B cell (primary cell): ENCODE measurements at regions not wholly inside any gene's neighbourhood (a gene's known extent, or its start where the extent isn't known, plus 50 kb on each side); places are given as distances from the start of the nearest gene placed in this dataset.

Experiments used
- ATAC-seq: fragments of 200-7000 bp; cut with Tn5 transposase; one replicate; pipeline ENCODE4 v1.10.0; 2021; ENCODE audit warnings: low read depth, mild to moderate bottlenecking, moderate number of reproducible peaks, moderate library complexity
- CTCF ChIA-PET: fragments of 350-600 bp; sonication (Branson Sonifier 250); formaldehyde crosslinking; loops from one replicate; lab custom pipeline; 2021; ENCODE audit warnings: antibody characterized with exemption, inconsistent platforms; lab: Charles Lee
- POLR2A ChIA-PET: fragments of 350-600 bp; sonication (Branson Sonifier 250); formaldehyde crosslinking; loops from one replicate; lab custom pipeline; 2021; ENCODE audit warnings: antibody characterized with exemption; lab: Charles Lee
- DNase-seq: peaks from one replicate; pipeline ENCODE4 v3.0.0; 2013
- H2AFZ ChIP-seq: 2 replicates; pipeline ENCODE4 v1.6.1; 2012; ENCODE audit warnings: mild to moderate bottlenecking, low read depth, low read length; ENCODE audit not compliant: insufficient read depth, poor library complexity, severe bottlenecking
- H3K27ac ChIP-seq, 2 donors: 1 replicate in 1 of 2; 2 replicates in 1 of 2; pipeline ENCODE4 v1.5.1; 2012 to 2013; ENCODE audit warnings: low read length in 2 of 2, mild to moderate bottlenecking in 2 of 2, moderate library complexity in 1 of 2
- H3K27me3 ChIP-seq, 4 experiments: fragments of 200-600 bp in 1 of 4; sonication (generic) in 1 of 4; replicated peaks in 1 of 4; 1 replicate in 2 of 4; 2 replicates in 2 of 4; pipeline versions ENCODE4 v1.6.1 to v1.7.0; 2013 to 2016; ENCODE audit warnings: low read length in 3 of 4, mild to moderate bottlenecking in 2 of 4, mixed read lengths in 1 of 4, moderate library complexity in 1 of 4; ENCODE audit not compliant: insufficient read depth in 4 of 4, control insufficient read depth in 3 of 4; ENCODE audit errors: control extremely low read depth in 1 of 4
- H3K36me3 ChIP-seq, 2 experiments: replicated peaks in 1 of 2; 1 replicate in 1 of 2; 2 replicates in 1 of 2; pipeline versions ENCODE4 v1.6.1 to v1.7.1; 2013; ENCODE audit warnings: low read length in 1 of 2; ENCODE audit not compliant: insufficient read depth in 2 of 2, control insufficient read depth in 1 of 2; ENCODE audit errors: control extremely low read depth in 1 of 2, extremely low read depth in 1 of 2
- H3K4me1 ChIP-seq, 2 donors: fragments of 200-600 bp in 1 of 2; sonication (generic) in 1 of 2; 1 replicate in 1 of 2; 2 replicates in 1 of 2; pipeline versions ENCODE4 v1.5.1 to v1.6.1; 2013 to 2017; ENCODE audit warnings: low read length in 2 of 2; ENCODE audit not compliant: control insufficient read depth in 2 of 2, insufficient read depth in 2 of 2
- H3K4me2 ChIP-seq: replicated peaks from 2 replicates; pipeline ENCODE3; 2012; ENCODE audit warnings: mild to moderate bottlenecking, low read depth, low read length; ENCODE audit not compliant: poor library complexity, severe bottlenecking
- H3K4me3 ChIP-seq, 5 experiments: fragments of 200-600 bp in 1 of 5; sonication (generic) in 1 of 5; 1 replicate in 3 of 5; 2 replicates in 2 of 5; pipeline versions ENCODE4 v1.5.1 to v1.7.0; 2011 to 2016; ENCODE audit warnings: low read length in 4 of 5, mild to moderate bottlenecking in 4 of 5, low read depth in 2 of 5, control low read depth in 1 of 5, moderate library complexity in 1 of 5; ENCODE audit not compliant: insufficient read depth in 1 of 5; ENCODE audit errors: control extremely low read depth in 1 of 5, extremely low read depth in 1 of 5
- H3K79me2 ChIP-seq: fragments of 200-600 bp; sonication (generic); one replicate; pipeline ENCODE4 v1.6.0; 2016; ENCODE audit warnings: low read length; ENCODE audit not compliant: control insufficient read depth, insufficient read depth
- H3K9ac ChIP-seq: fragments of 200-600 bp; sonication (generic); 2 replicates; pipeline ENCODE4 v1.6.1; 2017; ENCODE audit warnings: mild to moderate bottlenecking, low read length, moderate library complexity
- H3K9me3 ChIP-seq, 3 donors: one replicate each; pipeline versions ENCODE4 v1.6.1 to v1.7.1; 2013; ENCODE audit warnings: low read length in 2 of 3; ENCODE audit not compliant: control insufficient read depth in 2 of 3, insufficient read depth in 1 of 3; ENCODE audit errors: control extremely low read depth in 1 of 3
- H4K20me1 ChIP-seq: 2 replicates; pipeline ENCODE4 v1.6.0; 2012; ENCODE audit warnings: mild to moderate bottlenecking, low read length; ENCODE audit not compliant: insufficient read depth, control insufficient read depth, poor library complexity, severe bottlenecking
- H3K27ac Mint-ChIP-seq: one replicate; pipeline ENCODE4 v1.8.0; 2021; ENCODE audit warnings: mixed read lengths
- H3K27me3 Mint-ChIP-seq: one replicate; pipeline ENCODE4 v1.8.0; 2021; ENCODE audit warnings: mixed read lengths
- H3K4me1 Mint-ChIP-seq: one replicate; pipeline ENCODE4 v1.8.0; 2021; ENCODE audit warnings: mixed read lengths
- H3K4me3 Mint-ChIP-seq: one replicate; pipeline ENCODE4 v1.8.0; 2021; ENCODE audit warnings: mixed read lengths
- H3K9me3 Mint-ChIP-seq: one replicate; pipeline ENCODE4 v1.8.0; 2022; ENCODE audit warnings: mixed read lengths; ENCODE audit not compliant: insufficient read depth
- CTCF ChIP-seq: fragments of 200-600 bp; IDR thresholded peaks from one replicate; pipeline ENCODE4 v1.8.0; 2022; ENCODE audit warnings: antibody characterized with exemption, mild to moderate bottlenecking
- EZH2 ChIP-seq: IDR thresholded peaks from 2 replicates; pipeline ENCODE4 v1.6.1; 2012; ENCODE audit warnings: borderline replicate concordance, low read depth, mild to moderate bottlenecking, moderate library complexity, low read length; ENCODE audit not compliant: insufficient read depth, poor library complexity, severe bottlenecking
- WGBS: methylation state at CpG from one replicate; pipeline ENCODE4 v1.1.5; 2013; ENCODE audit warnings: missing lambda C conversion rate; ENCODE audit not compliant: insufficient coverage; 5-methylcytosine and 5-hydroxymethylcytosine counted together
- intact Hi-C: fragments of 100-400 bp; cut with micrococcal nuclease; formaldehyde crosslinking; loops from one replicate; pipeline ENCODE4 v1.10.0; 2022

- Histone ChIP-seq H2AFZ (no peak overlapping the region), H4K20me1 (no peaks in the 10 kb centered on the region), H3K9me3 (peaks cover 0 to 11% (median 0%) of the 10 kb centered on the region in 3 donors), H3K4me3 (no peak overlapping the region), H3K79me2 (no peaks in the 10 kb centered on the region), H3K4me2 (no peak overlapping the region), H3K36me3 (no peaks in the 10 kb centered on the region), H3K27me3 (no peaks in the 10 kb centered on the region), H3K27ac (no peak overlapping the region), H3K4me1 (no peaks in the 10 kb centered on the region), H3K9ac (no peak overlapping the region)
- no peak for ATAC-seq
- WGBS = 92% methylated on average over 2 of the region's 2 CpGs
- intact Hi-C loops = no loop called here
- Mint-ChIP-seq H3K9me3 (no peaks in the 10 kb centered on the region), H3K27ac (no peak overlapping the region), H3K27me3 (no peaks in the 10 kb centered on the region), H3K4me1 (peaks cover 3% of the 10 kb centered on the region), H3K4me3 (no peak overlapping the region)
- TF ChIP-seq CTCF (no peak), EZH2 (no peak)
- ChIA-PET POLR2A (no interaction called here), CTCF (no interaction called here)
- DNase-seq = no peak
Measured at GRCh38 chr2:219905640-219906039, 278.2 kb downstream of the SLC4A3 start.

- no peak for DNase-seq
- no peak overlapping the region for H3K9ac ChIP-seq
- no peaks in the 10 kb centered on the region for H4K20me1 ChIP-seq
- ATAC-seq = no peak
- H3K27ac ChIP-seq = no peak overlapping the region
- Mint-ChIP-seq H3K4me1 (no peaks in the 10 kb centered on the region), H3K4me3 (no peak overlapping the region), H3K27me3 (no peaks in the 10 kb centered on the region), H3K9me3 (no peaks in the 10 kb centered on the region), H3K27ac (no peak overlapping the region)
- intact Hi-C loops = no loop called here
- no peak overlapping the region for H3K4me2 ChIP-seq
- no peak for TF ChIP-seq EZH2
- TF ChIP-seq CTCF = no peak
- H2AFZ ChIP-seq = no peak overlapping the region
- H3K9me3 ChIP-seq = peaks cover 0 to 11% (median 0%) of the 10 kb centered on the region in 3 donors
- 100% methylated on average over 1 of the region's 7 CpGs for WGBS
- no peak overlapping the region for H3K4me3 ChIP-seq
- H3K4me1 ChIP-seq = no peaks in the 10 kb centered on the region
- ChIA-PET POLR2A (no interaction called here), CTCF (no interaction called here)
- no peaks in the 10 kb centered on the region for H3K27me3 ChIP-seq
- no peaks in the 10 kb centered on the region for H3K36me3 ChIP-seq
- no peaks in the 10 kb centered on the region for H3K79me2 ChIP-seq
Measured at GRCh38 chr2:219906114-219907010, 278.9 kb downstream of the SLC4A3 start.
